PC-9 (cell line): ENCODE measurements at regions not wholly inside any gene's neighbourhood (a gene's known extent, or its start where the extent isn't known, plus 50 kb on each side); places are given as distances from the start of the nearest gene placed in this dataset.

ENCODE experiments used
- BruUV-seq: library from RNA; stranded (reverse); fragments of 400-500 nt; replicated peaks from 2 replicates; lab custom pipeline; 2021; lab: Mats Ljungman, UMichigan
- CTCF ChIA-PET: fragments of 300-600 bp; sonication (Branson Sonifier 250); formaldehyde crosslinking; loops from one replicate; lab custom pipeline; 2022; ENCODE audit warnings: antibody characterized with exemption; lab: Charles Lee
- POLR2A ChIA-PET: fragments of 300-600 bp; sonication (Branson Sonifier 250); formaldehyde crosslinking; loops from one replicate; lab custom pipeline; 2022; ENCODE audit warnings: antibody characterized with exemption; ENCODE audit not compliant: unreplicated experiment; lab: Charles Lee
- DNase-seq, 2 experiments: peaks; one replicate each; pipeline versions ENCODE4 v3.0.0 to v3.0.0-alpha.2; 2015 to 2022; ENCODE audit warnings: mixed read lengths in 1 of 2
- H2AFZ ChIP-seq: fragments of 200-600 bp; sonication (generic); 2 replicates; pipeline ENCODE4 v1.8.1; 2017; ENCODE audit warnings: antibody characterized with exemption
- H3F3A ChIP-seq: fragments of 200-600 bp; sonication (generic); 2 replicates; pipeline ENCODE4 v1.8.1; 2017; ENCODE audit warnings: antibody characterized with exemption, mild to moderate bottlenecking, low read depth; ENCODE audit not compliant: insufficient read depth
- H3K27ac ChIP-seq: fragments of 200-600 bp; sonication (generic); 2 replicates; pipeline ENCODE4 v1.6.1; 2016; ENCODE audit warnings: mixed run types
- H3K27me3 ChIP-seq: fragments of 200-600 bp; sonication (generic); 2 replicates; pipeline ENCODE4 v1.6.1; 2016; ENCODE audit warnings: low read depth, mixed run types; ENCODE audit not compliant: insufficient read depth
- H3K36me3 ChIP-seq: fragments of 200-600 bp; sonication (generic); 2 replicates; pipeline ENCODE4 v1.6.1; 2016; ENCODE audit warnings: low read depth, mixed run types
- H3K4me1 ChIP-seq: fragments of 200-600 bp; sonication (generic); replicated peaks from 2 replicates; pipeline ENCODE4 v1.6.1; 2016; ENCODE audit warnings: mixed run types; ENCODE audit not compliant: insufficient read depth
- H3K4me2 ChIP-seq: fragments of 200-600 bp; sonication (generic); 2 replicates; pipeline ENCODE4 v1.6.1; 2017; ENCODE audit warnings: mixed run types
- H3K4me3 ChIP-seq: fragments of 200-600 bp; sonication (generic); 2 replicates; pipeline ENCODE4 v1.6.1; 2016; ENCODE audit warnings: mixed run types
- H3K79me2 ChIP-seq: fragments of 200-600 bp; sonication (generic); 2 replicates; pipeline ENCODE4 v1.6.1; 2017; ENCODE audit warnings: low read depth, mixed run types
- H3K9me2 ChIP-seq: fragments of 200-600 bp; sonication (generic); 2 replicates; pipeline ENCODE4 v1.8.1; 2017; ENCODE audit warnings: mild to moderate bottlenecking; ENCODE audit not compliant: insufficient read depth
- H3K9me3 ChIP-seq: fragments of 200-600 bp; sonication (generic); 2 replicates; pipeline ENCODE4 v1.8.1; 2016; ENCODE audit warnings: low read depth; ENCODE audit not compliant: insufficient read depth
- H4K20me1 ChIP-seq: fragments of 200-600 bp; sonication (generic); 2 replicates; pipeline ENCODE4 v1.8.1; 2017; ENCODE audit not compliant: insufficient read depth
- EZH2 ChIP-seq: fragments of 200-600 bp; sonication (generic); IDR thresholded peaks from 2 replicates; pipeline ENCODE4 v1.8.0; 2017; ENCODE audit warnings: antibody characterized with exemption, low read depth
- intact Hi-C: fragments of 100-400 bp; cut with micrococcal nuclease; formaldehyde crosslinking; loops from one replicate; pipeline ENCODE4 v1.10.0; 2022; ENCODE audit not compliant: unreplicated experiment
- TF ChIP-seq, protein P1 (sequence below): fragments of 200-600 bp; sonication (generic); conservative IDR thresholded peaks from 2 replicates; pipeline ENCODE4 v1.6.1; 2017; ENCODE audit warnings: mixed run types, antibody characterized with exemption, mild to moderate bottlenecking, moderate library complexity

DNA sequence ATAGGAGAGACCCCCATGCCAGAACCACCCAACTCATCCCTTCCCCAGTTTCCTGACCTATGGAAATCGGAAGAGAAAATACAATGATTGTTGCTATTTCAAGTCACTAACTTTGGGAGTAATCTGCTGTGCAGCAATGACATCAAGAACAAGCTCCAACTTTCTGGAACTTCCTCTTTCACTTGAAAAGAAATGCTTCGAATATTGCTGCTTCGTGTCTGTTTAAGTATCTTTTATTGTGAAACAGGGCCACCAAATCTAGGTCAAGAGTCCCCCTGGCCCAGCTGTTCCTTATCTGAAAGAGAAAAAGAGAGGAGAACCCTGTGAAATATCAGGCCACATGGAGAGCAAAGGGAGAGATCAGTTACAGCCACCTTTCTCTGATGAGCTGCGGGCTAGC is 59.4 kb upstream of the DNAH5 start:
- TF ChIP-seq EZH2, result no peak
- TF ChIP-seq, protein P1, sequence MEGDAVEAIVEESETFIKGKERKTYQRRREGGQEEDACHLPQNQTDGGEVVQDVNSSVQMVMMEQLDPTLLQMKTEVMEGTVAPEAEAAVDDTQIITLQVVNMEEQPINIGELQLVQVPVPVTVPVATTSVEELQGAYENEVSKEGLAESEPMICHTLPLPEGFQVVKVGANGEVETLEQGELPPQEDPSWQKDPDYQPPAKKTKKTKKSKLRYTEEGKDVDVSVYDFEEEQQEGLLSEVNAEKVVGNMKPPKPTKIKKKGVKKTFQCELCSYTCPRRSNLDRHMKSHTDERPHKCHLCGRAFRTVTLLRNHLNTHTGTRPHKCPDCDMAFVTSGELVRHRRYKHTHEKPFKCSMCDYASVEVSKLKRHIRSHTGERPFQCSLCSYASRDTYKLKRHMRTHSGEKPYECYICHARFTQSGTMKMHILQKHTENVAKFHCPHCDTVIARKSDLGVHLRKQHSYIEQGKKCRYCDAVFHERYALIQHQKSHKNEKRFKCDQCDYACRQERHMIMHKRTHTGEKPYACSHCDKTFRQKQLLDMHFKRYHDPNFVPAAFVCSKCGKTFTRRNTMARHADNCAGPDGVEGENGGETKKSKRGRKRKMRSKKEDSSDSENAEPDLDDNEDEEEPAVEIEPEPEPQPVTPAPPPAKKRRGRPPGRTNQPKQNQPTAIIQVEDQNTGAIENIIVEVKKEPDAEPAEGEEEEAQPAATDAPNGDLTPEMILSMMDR, result no peak
- Histone ChIP-seq H3K4me1 (peaks cover 9% of the 10 kb centered on the region), H3K9me2 (no peaks in the 10 kb centered on the region), H3F3A (peaks cover 8% of the 10 kb centered on the region), H3K27me3 (no peaks in the 10 kb centered on the region), H3K4me2 (no peak overlapping the region), H3K9me3 (no peaks in the 10 kb centered on the region), H2AFZ (no peak overlapping the region), H3K4me3 (no peak overlapping the region), H3K27ac (no peak overlapping the region), H4K20me1 (no peaks in the 10 kb centered on the region), H3K79me2 (no peaks in the 10 kb centered on the region), H3K36me3 (no peaks in the 10 kb centered on the region)
- intact Hi-C loops, result no loop called here
- DNase-seq, result no peak
- no TSS peak for BruUV-seq
- POLR2A ChIA-PET, result interaction anchor here (0.7 kb wide), 2 partner anchors 135 to 264 kb away, joined by 7 to 8 read pairs; no protein-coding TSS in a partner anchor
- CTCF ChIA-PET, result no interaction called here

DNA sequence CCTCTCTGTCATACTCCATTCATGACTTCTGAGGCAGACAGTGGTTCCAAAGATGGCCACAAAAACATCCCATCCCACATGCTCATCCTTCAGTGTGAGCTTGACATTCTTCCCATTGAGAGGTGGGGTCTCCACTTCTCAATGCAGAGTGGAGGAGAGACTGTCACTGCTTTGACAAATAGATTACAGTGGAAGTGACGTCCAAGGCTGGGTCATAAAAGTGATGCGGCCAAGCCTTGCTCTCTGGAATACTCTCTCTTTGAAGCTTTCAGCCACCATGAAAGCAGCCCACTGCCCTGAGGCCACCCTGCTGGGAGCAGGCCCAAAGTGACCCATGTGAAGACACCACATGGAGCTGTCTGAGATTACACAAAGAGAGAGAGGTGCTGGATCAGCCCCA is 59.0 kb upstream of the DNAH5 start:
- CTCF ChIA-PET, result no interaction called here

DNA sequence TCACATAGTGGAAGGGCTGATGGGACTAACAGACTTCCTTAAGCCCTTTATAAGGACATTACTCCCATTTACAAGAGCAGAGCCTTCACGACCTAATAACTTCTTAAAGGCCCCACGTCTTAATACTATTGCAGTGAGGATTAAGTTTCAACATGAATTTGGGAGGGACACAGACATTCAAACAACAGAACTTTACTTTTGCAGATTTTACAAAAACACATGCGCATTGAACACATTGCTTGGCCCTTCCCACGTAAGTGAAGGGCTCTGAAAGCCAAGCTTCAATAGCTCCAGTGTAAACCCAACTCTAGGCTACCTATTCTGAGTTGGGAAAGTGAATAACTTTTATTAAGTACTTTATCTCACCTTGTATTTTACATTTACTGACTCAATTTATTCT is 53.8 kb upstream of the DNAH5 start:
- intact Hi-C loops, result no loop called here

More for the DNA sequence above, 59.0 kb upstream of the DNAH5 start:
- TF ChIP-seq EZH2, result no peak
- TF ChIP-seq, protein P1, result no peak
- H3K4me2 ChIP-seq, result no peak overlapping the region
- H3K9me3 ChIP-seq, result no peaks in the 10 kb centered on the region
- no peaks in the 10 kb centered on the region for H3K9me2 ChIP-seq
- H3F3A ChIP-seq, result peaks cover 4% of the 10 kb centered on the region; the same call in 1 of the 2 replicates
- no peak for DNase-seq
- no peaks in the 10 kb centered on the region for H3K79me2 ChIP-seq
- H3K27me3 ChIP-seq, result no peaks in the 10 kb centered on the region
- H2AFZ ChIP-seq, result no peak overlapping the region
- H3K27ac ChIP-seq, result no peak overlapping the region
- BruUV-seq, result no TSS peak
- POLR2A ChIA-PET, result no interaction called here
- intact Hi-C loops, result no loop called here
- no peaks in the 10 kb centered on the region for H4K20me1 ChIP-seq
- no peaks in the 10 kb centered on the region for H3K36me3 ChIP-seq
- peaks cover 5% of the 10 kb centered on the region for H3K4me1 ChIP-seq
- H3K4me3 ChIP-seq, result no peak overlapping the region

More for the DNA sequence above, 53.8 kb upstream of the DNAH5 start:
- H3K27me3 ChIP-seq, result no peaks in the 10 kb centered on the region
- ChIA-PET CTCF (no interaction called here), POLR2A (no interaction called here)
- no peaks in the 10 kb centered on the region for H3K79me2 ChIP-seq
- peaks cover 15% of the 10 kb centered on the region for H3K9me3 ChIP-seq
- no peak overlapping the region for H3K4me3 ChIP-seq
- TF ChIP-seq, protein P1, result no peak
- no peak for TF ChIP-seq EZH2
- H2AFZ ChIP-seq, result no peak overlapping the region
- no peaks in the 10 kb centered on the region for H4K20me1 ChIP-seq
- H3F3A ChIP-seq, result no peaks in the 10 kb centered on the region
- no peaks in the 10 kb centered on the region for H3K36me3 ChIP-seq
- no TSS peak for BruUV-seq
- H3K27ac ChIP-seq, result no peak overlapping the region
- no peak for DNase-seq
- no peak overlapping the region for H3K4me2 ChIP-seq
- H3K9me2 ChIP-seq, result no peaks in the 10 kb centered on the region
- no peaks in the 10 kb centered on the region for H3K4me1 ChIP-seq
